ENCODE measurements at regions not wholly inside any gene's neighbourhood (a gene's known extent, or its start where the extent isn't known, plus 50 kb on each side); places are given as distances from the start of the nearest gene placed in this dataset.
"Not testable (repeated sequence)": the region's sequence is repeated elsewhere in the genome, so short reads cannot be mapped to it uniquely, and the experiment has no call there.

GRCh38 chr15:69926006-69926405 lies 171.7 kb downstream of the TLE3 start:
- peaks cover 9% of the 10 kb centered on the region for H3K9me3 ChIP-seq (ENCODE audit: control insufficient read depth, low read depth, low read length)
- no peaks in the 10 kb centered on the region for H3K27me3 ChIP-seq (ENCODE audit: control insufficient read depth, insufficient read depth, low read length)
- H3K4me3 ChIP-seq (ENCODE audit: low read length): no peak overlapping the region
- H3K27ac ChIP-seq (ENCODE audit: low read length): no peak overlapping the region
- no CpG with 5 or more reads among the region's 1 CpG for WGBS (ENCODE audit: insufficient coverage, low lambda C conversion rate)
- no peak for DNase-seq
- H3K4me1 ChIP-seq (ENCODE audit: control insufficient read depth, insufficient read depth, low read length): no peaks in the 10 kb centered on the region
- no peaks in the 10 kb centered on the region for H3K36me3 ChIP-seq (ENCODE audit: control insufficient read depth, insufficient read depth, low read length)

- DNase-seq: no peak
- H3K27me3 ChIP-seq (ENCODE audit: control insufficient read depth, insufficient read depth, low read length): no peaks in the 10 kb centered on the region
- WGBS (ENCODE audit: insufficient coverage, low lambda C conversion rate): no CpG with 5 or more reads among the region's 1 CpG
These were observed 171.0 kb downstream of the TLE3 start for GRCh38 chr15:69926721-69927120.

GRCh38 chr15:69928890-69929289 lies 168.8 kb downstream of the TLE3 start:
- DNase-seq; H3K27me3 ChIP-seq (ENCODE audit: control insufficient read depth, insufficient read depth, low read length): not testable (repeated sequence)
- WGBS (ENCODE audit: insufficient coverage, low lambda C conversion rate): no CpG with 5 or more reads among the region's 2 CpGs

More at GRCh38 chr15:69926721-69927120, 171.0 kb downstream of the TLE3 start:
- Histone ChIP-seq H3K36me3 (ENCODE audit: control insufficient read depth, insufficient read depth, low read length) (no peaks in the 10 kb centered on the region), H3K4me3 (ENCODE audit: low read length) (no peak overlapping the region), H3K27ac (ENCODE audit: low read length) (no peak overlapping the region), H3K4me1 (ENCODE audit: control insufficient read depth, insufficient read depth, low read length) (no peaks in the 10 kb centered on the region), H3K9me3 (ENCODE audit: control insufficient read depth, low read depth, low read length) (peaks cover 9% of the 10 kb centered on the region)

GRCh38 chr15:69929905-69930630 lies 167.6 kb downstream of the TLE3 start:
- no CpG with 5 or more reads among the region's 10 CpGs for WGBS (ENCODE audit: insufficient coverage, low lambda C conversion rate)
- no peak overlapping the region for H3K4me3 ChIP-seq (ENCODE audit: low read length)
- no peaks in the 10 kb centered on the region for H3K36me3 ChIP-seq (ENCODE audit: control insufficient read depth, insufficient read depth, low read length)
- no peak overlapping the region for H3K27ac ChIP-seq (ENCODE audit: low read length)
- no peaks in the 10 kb centered on the region for H3K4me1 ChIP-seq (ENCODE audit: control insufficient read depth, insufficient read depth, low read length)
- DNase-seq: no peak
- peaks cover 5% of the 10 kb centered on the region for H3K27me3 ChIP-seq (ENCODE audit: control insufficient read depth, insufficient read depth, low read length)
- peaks cover 3% of the 10 kb centered on the region for H3K9me3 ChIP-seq (ENCODE audit: control insufficient read depth, low read depth, low read length)

More at GRCh38 chr15:69928890-69929289, 168.8 kb downstream of the TLE3 start:
- H3K4me3 ChIP-seq (ENCODE audit: low read length); H3K9me3 ChIP-seq (ENCODE audit: control insufficient read depth, low read depth, low read length); H3K27ac ChIP-seq (ENCODE audit: low read length); H3K4me1 ChIP-seq (ENCODE audit: control insufficient read depth, insufficient read depth, low read length); H3K36me3 ChIP-seq (ENCODE audit: control insufficient read depth, insufficient read depth, low read length): not testable (repeated sequence)

GRCh38 chr15:69930754-69931153 lies 167.0 kb downstream of the TLE3 start:
- Histone ChIP-seq H3K27me3 (ENCODE audit: control insufficient read depth, insufficient read depth, low read length) (peaks cover 5% of the 10 kb centered on the region), H3K9me3 (ENCODE audit: control insufficient read depth, low read depth, low read length) (peaks cover 8% of the 10 kb centered on the region), H3K4me1 (ENCODE audit: control insufficient read depth, insufficient read depth, low read length) (no peaks in the 10 kb centered on the region), H3K27ac (ENCODE audit: low read length) (no peak overlapping the region), H3K36me3 (ENCODE audit: control insufficient read depth, insufficient read depth, low read length) (no peaks in the 10 kb centered on the region), H3K4me3 (ENCODE audit: low read length) (no peak overlapping the region)
- WGBS (ENCODE audit: insufficient coverage, low lambda C conversion rate): 98% methylated on average over 3 of the region's 5 CpGs
- DNase-seq: no peak

- H3K4me3 ChIP-seq (ENCODE audit: low read length): no peak overlapping the region
- no peaks in the 10 kb centered on the region for H3K36me3 ChIP-seq (ENCODE audit: control insufficient read depth, insufficient read depth, low read length)
- no peaks in the 10 kb centered on the region for H3K4me1 ChIP-seq (ENCODE audit: control insufficient read depth, insufficient read depth, low read length)
- H3K27me3 ChIP-seq (ENCODE audit: control insufficient read depth, insufficient read depth, low read length): peaks cover 5% of the 10 kb centered on the region
- peaks cover 8% of the 10 kb centered on the region for H3K9me3 ChIP-seq (ENCODE audit: control insufficient read depth, low read depth, low read length)
- no peak overlapping the region for H3K27ac ChIP-seq (ENCODE audit: low read length)
- DNase-seq: no peak
- 93% methylated on average over 3 of the region's 5 CpGs for WGBS (ENCODE audit: insufficient coverage, low lambda C conversion rate)
These were observed 166.6 kb downstream of the TLE3 start for GRCh38 chr15:69931156-69931555.

GRCh38 chr15:69934607-69935006 lies 163.1 kb downstream of the TLE3 start:
- no peaks in the 10 kb centered on the region for H3K36me3 ChIP-seq (ENCODE audit: control insufficient read depth, insufficient read depth, low read length)
- H3K4me3 ChIP-seq (ENCODE audit: low read length): no peak overlapping the region
- peaks cover 8% of the 10 kb centered on the region for H3K9me3 ChIP-seq (ENCODE audit: control insufficient read depth, low read depth, low read length)
- H3K4me1 ChIP-seq (ENCODE audit: control insufficient read depth, insufficient read depth, low read length): no peaks in the 10 kb centered on the region
- no CpG with 5 or more reads among the region's 4 CpGs for WGBS (ENCODE audit: insufficient coverage, low lambda C conversion rate)
- peaks cover 5% of the 10 kb centered on the region for H3K27me3 ChIP-seq (ENCODE audit: control insufficient read depth, insufficient read depth, low read length)
- DNase-seq: no peak
- no peak overlapping the region for H3K27ac ChIP-seq (ENCODE audit: low read length)

- no CpG with 5 or more reads among the region's 7 CpGs for WGBS (ENCODE audit: insufficient coverage, low lambda C conversion rate)
- H3K4me1 ChIP-seq (ENCODE audit: control insufficient read depth, insufficient read depth, low read length): no peaks in the 10 kb centered on the region
- H3K9me3 ChIP-seq (ENCODE audit: control insufficient read depth, low read depth, low read length): peaks cover 5% of the 10 kb centered on the region
- H3K27me3 ChIP-seq (ENCODE audit: control insufficient read depth, insufficient read depth, low read length): peaks cover 6% of the 10 kb centered on the region
- H3K27ac ChIP-seq (ENCODE audit: low read length): no peak overlapping the region
- peak in 1 of 2 donors; percentile 7 for DNase-seq
- no peaks in the 10 kb centered on the region for H3K36me3 ChIP-seq (ENCODE audit: control insufficient read depth, insufficient read depth, low read length)
- H3K4me3 ChIP-seq (ENCODE audit: low read length): no peak overlapping the region
These were observed 157.9 kb downstream of the TLE3 start for GRCh38 chr15:69939513-69940440.

- no peak for DNase-seq
- Histone ChIP-seq H3K9me3 (ENCODE audit: control insufficient read depth, low read depth, low read length) (peaks cover under 1% of the 10 kb centered on the region), H3K4me3 (ENCODE audit: low read length) (no peak overlapping the region), H3K27ac (ENCODE audit: low read length) (no peak overlapping the region), H3K36me3 (ENCODE audit: control insufficient read depth, insufficient read depth, low read length) (no peaks in the 10 kb centered on the region), H3K27me3 (ENCODE audit: control insufficient read depth, insufficient read depth, low read length) (peaks cover 6% of the 10 kb centered on the region), H3K4me1 (ENCODE audit: control insufficient read depth, insufficient read depth, low read length) (no peaks in the 10 kb centered on the region)
- WGBS (ENCODE audit: insufficient coverage, low lambda C conversion rate): 92% methylated on average over 2 of the region's 24 CpGs
These were observed 157.0 kb downstream of the TLE3 start for GRCh38 chr15:69940441-69941300.

- Histone ChIP-seq H3K27me3 (ENCODE audit: control insufficient read depth, insufficient read depth, low read length) (peaks cover 6% of the 10 kb centered on the region), H3K27ac (ENCODE audit: low read length) (no peak overlapping the region), H3K36me3 (ENCODE audit: control insufficient read depth, insufficient read depth, low read length) (no peaks in the 10 kb centered on the region), H3K4me1 (ENCODE audit: control insufficient read depth, insufficient read depth, low read length) (no peaks in the 10 kb centered on the region), H3K9me3 (ENCODE audit: control insufficient read depth, low read depth, low read length) (no peaks in the 10 kb centered on the region), H3K4me3 (ENCODE audit: low read length) (no peak overlapping the region)
- WGBS (ENCODE audit: insufficient coverage, low lambda C conversion rate): no CpG with 5 or more reads among the region's 20 CpGs
- no peak for DNase-seq
These were observed 156.5 kb downstream of the TLE3 start for GRCh38 chr15:69941301-69941605.
